ENCODE measurements at regions not wholly inside any gene's neighbourhood (a gene's known extent, or its start where the extent isn't known, plus 50 kb on each side); places are given as distances from the start of the nearest gene placed in this dataset.

- H2AK5ac ChIP-seq (ENCODE audit: low read depth, low read length), result no peak overlapping the region
- no peaks in the 10 kb centered on the region for H3K36me3 ChIP-seq (ENCODE audit: control insufficient read depth in 2 of 4, insufficient read depth in 4 of 4, low read length in 3 of 4)
- H3K27ac ChIP-seq (ENCODE audit: low read depth, low read length), result no peak overlapping the region
- H3K14ac ChIP-seq (ENCODE audit: insufficient read length), result no peak overlapping the region
- H3K27me3 ChIP-seq (replicated peaks in 1 of 4; ENCODE audit: control insufficient read depth in 3 of 4, extremely low read depth in 1 of 4, insufficient read depth in 3 of 4, low read length in 3 of 4), result no peaks in the 10 kb centered on the region; a peak in 1 of 7 replicates
- no peak overlapping the region for H3K4me3 ChIP-seq (ENCODE audit: extremely low read depth in 1 of 4, insufficient read depth in 2 of 4, low read depth in 3 of 4, low read length in 4 of 4)
- H3K4ac ChIP-seq (replicated peaks; ENCODE audit: insufficient read length, low read depth, low read length), result no peak overlapping the region
- no peaks in the 10 kb centered on the region for H4K20me1 ChIP-seq (replicated peaks in 1 of 2; ENCODE audit: control insufficient read depth in 1 of 2, insufficient read depth in 2 of 2, low read length in 2 of 2)
- no peak overlapping the region for H3K18ac ChIP-seq (ENCODE audit: extremely low read depth, low read length)
- H2BK20ac ChIP-seq (ENCODE audit: low read length), result no peak overlapping the region
- FAIRE-seq (no peak), DNase-seq (ENCODE audit: low read depth in 1 of 2, low spot score in 2 of 2) (no peak)
- no peak overlapping the region for H3K4me2 ChIP-seq (ENCODE audit: insufficient read depth in 1 of 2, low read depth in 2 of 2, low read length in 2 of 2)
- no peak overlapping the region for H4K91ac ChIP-seq (replicated peaks; ENCODE audit: insufficient read length, low read length)
- no peak overlapping the region for H4K8ac ChIP-seq (ENCODE audit: extremely low read depth, insufficient read depth, low read length)
- ChIA-PET CTCF (ENCODE audit: partially characterized antibody) (no interaction called here), POLR2A (ENCODE audit: partially characterized antibody) (no interaction called here)
- no peak overlapping the region for H2BK5ac ChIP-seq (ENCODE audit: low read depth, low read length)
- no peaks in the 10 kb centered on the region for H3K79me1 ChIP-seq (ENCODE audit: low read depth, low read length)
- H2BK120ac ChIP-seq (replicated peaks; ENCODE audit: low read depth, low read length), result no peak overlapping the region
- H3K23me2 ChIP-seq (ENCODE audit: low read depth, low read length), result no peaks in the 10 kb centered on the region
- 89% methylated on average over 3 of the region's 3 CpGs; no CpG with 5 or more reads in 1 of the 2 experiments for WGBS, 2 experiments (ENCODE audit: extremely low coverage in 1 of 2, insufficient coverage in 1 of 2, insufficient read length in 1 of 2, insufficient replicate concordance in 2 of 2, low coverage in 1 of 2, low lambda C conversion rate in 2 of 2, missing lambda C conversion rate in 1 of 2)
- no peak overlapping the region for H3K23ac ChIP-seq (ENCODE audit: insufficient read length)
- H4K5ac ChIP-seq (ENCODE audit: insufficient read length, low read depth, low read length), result no peak overlapping the region
- H3K9me3 ChIP-seq (ENCODE audit: insufficient read depth in 2 of 2, low read depth in 1 of 2, low read length in 1 of 2), result no peaks in the 10 kb centered on the region
- no peak overlapping the region for H2BK15ac ChIP-seq (ENCODE audit: low read length)
- H3K56ac ChIP-seq (replicated peaks; ENCODE audit: insufficient read length, low read depth, low read length), result no peak overlapping the region
- no peak overlapping the region for H2AFZ ChIP-seq (ENCODE audit: low read length)
- H3K4me1 ChIP-seq (replicated peaks in 1 of 4; ENCODE audit: control insufficient read depth in 3 of 4, insufficient read depth in 4 of 4, low read length in 3 of 4), result no peaks in the 10 kb centered on the region
- no peak overlapping the region for H2BK12ac ChIP-seq (ENCODE audit: low read depth, low read length)
- no peaks in the 10 kb centered on the region for H3K79me2 ChIP-seq (ENCODE audit: control insufficient read depth in 1 of 2, insufficient read depth in 2 of 2, low read length in 2 of 2)
- no peak overlapping the region for H3K9ac ChIP-seq (replicated peaks in 1 of 4; ENCODE audit: extremely low read depth in 1 of 4, low read depth in 3 of 4, low read length in 3 of 4)
- TF ChIP-seq CHD1 (IDR thresholded peaks at IDR 0.05; ENCODE audit: low read depth, low read length) (no peak), TAF7 (optimal IDR thresholded peaks at IDR 0.05; ENCODE audit: borderline replicate concordance, low read depth, low read length) (no peak), KDM4A (IDR thresholded peaks at IDR 0.05; ENCODE audit: low read depth, low read length, severe bottlenecking) (no peak), SIX5 (IDR thresholded peaks at IDR 0.05; ENCODE audit: low read depth, low read length) (no peak), TBP (IDR thresholded peaks at IDR 0.05; ENCODE audit: low read depth, low read length) (no peak), CTBP2 (IDR thresholded peaks at IDR 0.05; ENCODE audit: borderline replicate concordance, insufficient read depth, insufficient read length, low read length) (no peak)
These were observed 746.9 kb downstream of the SORCS3 start for GRCh38 chr10:105387971-105388370.
